ENCODE measurements at regions not wholly inside any gene's neighbourhood (a gene's known extent, or its start where the extent isn't known, plus 50 kb on each side); places are given as distances from the start of the nearest gene placed in this dataset.

DNA sequence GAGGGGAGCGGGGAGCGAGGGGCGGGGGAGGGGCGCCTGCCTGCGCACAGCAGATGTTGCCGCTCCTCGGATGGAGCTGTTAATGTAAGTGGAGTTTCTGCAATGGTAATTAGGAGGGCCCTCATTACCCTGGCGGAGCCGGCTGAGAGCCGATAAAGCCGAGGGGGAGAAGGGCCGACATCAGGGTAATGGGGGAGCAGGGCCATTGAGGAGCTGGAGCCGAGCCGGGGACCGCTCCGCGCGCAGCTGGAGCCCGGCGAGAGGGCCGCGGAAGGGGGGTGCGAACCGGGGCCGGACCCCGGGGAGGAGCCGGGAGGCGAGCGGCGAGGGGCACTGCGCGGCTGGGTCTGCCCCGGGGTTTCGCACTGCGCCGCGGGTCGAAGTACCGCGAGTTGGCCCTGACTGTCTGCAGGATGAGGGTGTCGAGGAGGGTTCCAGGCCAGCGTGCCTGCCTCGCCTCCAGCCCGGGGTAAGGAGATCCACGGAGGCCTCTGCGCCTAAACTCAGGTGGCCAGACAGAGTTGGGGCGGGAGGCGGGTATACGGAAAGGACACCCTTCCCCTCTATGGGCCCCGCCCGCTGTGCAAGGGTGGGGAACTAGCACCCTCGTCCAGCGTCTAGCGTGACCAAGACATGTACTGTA, 55.0 kb upstream of the LBX1 start:
- no peaks in the 10 kb centered on the region for H3K4me1 ChIP-seq (ENCODE audit: control insufficient read depth, low read length)
- H3K9me3 ChIP-seq (ENCODE audit: control insufficient read depth, insufficient read depth, low read length), result no peaks in the 10 kb centered on the region
- no peaks in the 10 kb centered on the region for H3K79me2 ChIP-seq (ENCODE audit: control insufficient read depth, low read length)
- no peak overlapping the region for H3K4me3 ChIP-seq (ENCODE audit: low read length)
- TF ChIP-seq EZH2phosphoT487 (IDR thresholded peaks at IDR 0.05; ENCODE audit: borderline replicate concordance, low read length), result no peak
- TF ChIP-seq CTCF (IDR thresholded peaks at IDR 0.05; ENCODE audit: low read depth, low read length, poor library complexity, severe bottlenecking), result no peak
- no peaks in the 10 kb centered on the region for H3K36me3 ChIP-seq (ENCODE audit: control insufficient read depth, low read length)
- H3K27me3 ChIP-seq (ENCODE audit: control insufficient read depth, low read length), result peaks cover 59% of the 10 kb centered on the region
- no peak overlapping the region for H3K27ac ChIP-seq (ENCODE audit: low read depth, low read length)
- no peaks in the 10 kb centered on the region for H3F3A ChIP-seq (ENCODE audit: control insufficient read depth, insufficient read depth)
- no peaks in the 10 kb centered on the region for H3K9me2 ChIP-seq (replicated peaks; ENCODE audit: control insufficient read depth, low read length)
- H4K20me1 ChIP-seq (ENCODE audit: control insufficient read depth, insufficient read depth, low read depth, low read length), result no peaks in the 10 kb centered on the region
- H3K4me2 ChIP-seq (ENCODE audit: low read length), result no peak overlapping the region

- H3K4me1 ChIP-seq (ENCODE audit: control insufficient read depth, low read length), result no peaks in the 10 kb centered on the region
- H3K79me2 ChIP-seq (ENCODE audit: control insufficient read depth, low read length), result no peaks in the 10 kb centered on the region
- H3K27ac ChIP-seq (ENCODE audit: low read depth, low read length), result no peak overlapping the region
- H3K36me3 ChIP-seq (ENCODE audit: control insufficient read depth, low read length), result no peaks in the 10 kb centered on the region
- no peaks in the 10 kb centered on the region for H3K9me3 ChIP-seq (ENCODE audit: control insufficient read depth, insufficient read depth, low read length)
- no peaks in the 10 kb centered on the region for H3K9me2 ChIP-seq (replicated peaks; ENCODE audit: control insufficient read depth, low read length)
- TF ChIP-seq CTCF (IDR thresholded peaks at IDR 0.05; ENCODE audit: low read depth, low read length, poor library complexity, severe bottlenecking), result no peak
- H4K20me1 ChIP-seq (ENCODE audit: control insufficient read depth, insufficient read depth, low read depth, low read length), result no peaks in the 10 kb centered on the region
- H3K4me2 ChIP-seq (ENCODE audit: low read length), result no peak overlapping the region
- no peaks in the 10 kb centered on the region for H3F3A ChIP-seq (ENCODE audit: control insufficient read depth, insufficient read depth)
- peaks cover 66% of the 10 kb centered on the region for H3K27me3 ChIP-seq (ENCODE audit: control insufficient read depth, low read length)
- H3K4me3 ChIP-seq (ENCODE audit: low read length), result no peak overlapping the region
Observed at GRCh38 chr10:101284744-101285463, 55.6 kb upstream of the LBX1 start.

GRCh38 chr10:101285519-101286070, 56.3 kb upstream of the LBX1 start:
- Histone ChIP-seq H3K4me2 (ENCODE audit: low read length) (no peak overlapping the region), H3K4me3 (ENCODE audit: low read length) (no peak overlapping the region), H3K4me1 (ENCODE audit: control insufficient read depth, low read length) (no peaks in the 10 kb centered on the region), H3F3A (ENCODE audit: control insufficient read depth, insufficient read depth) (no peaks in the 10 kb centered on the region), H3K27ac (ENCODE audit: low read depth, low read length) (no peak overlapping the region), H3K79me2 (ENCODE audit: control insufficient read depth, low read length) (no peaks in the 10 kb centered on the region), H3K27me3 (ENCODE audit: control insufficient read depth, low read length) (peaks cover 72% of the 10 kb centered on the region), H3K9me3 (ENCODE audit: control insufficient read depth, insufficient read depth, low read length) (no peaks in the 10 kb centered on the region), H4K20me1 (ENCODE audit: control insufficient read depth, insufficient read depth, low read depth, low read length) (no peaks in the 10 kb centered on the region), H3K36me3 (ENCODE audit: control insufficient read depth, low read length) (no peaks in the 10 kb centered on the region), H3K9me2 (replicated peaks; ENCODE audit: control insufficient read depth, low read length) (no peaks in the 10 kb centered on the region)
- TF ChIP-seq CTCF (IDR thresholded peaks at IDR 0.05; ENCODE audit: low read depth, low read length, poor library complexity, severe bottlenecking) (no peak), EZH2phosphoT487 (IDR thresholded peaks at IDR 0.05; ENCODE audit: borderline replicate concordance, low read length) (no peak)
